ENCODE measurements at regions not wholly inside any gene's neighbourhood (a gene's known extent, or its start where the extent isn't known, plus 50 kb on each side); places are given as distances from the start of the nearest gene placed in this dataset.

- no peak overlapping the region for H3K4me2 ChIP-seq (ENCODE audit: low read length)
- H3K27me3 ChIP-seq (ENCODE audit: control insufficient read depth, insufficient read depth, low read length), result no peaks in the 10 kb centered on the region
- no peaks in the 10 kb centered on the region for H3K4me1 ChIP-seq
- H3K9me3 ChIP-seq (ENCODE audit: control insufficient read depth, low read length), result no peaks in the 10 kb centered on the region
- H3K9ac ChIP-seq, result no peak overlapping the region
- no peak overlapping the region for H2AFZ ChIP-seq
- no peak overlapping the region for H3K4me3 ChIP-seq (ENCODE audit: low read depth, low read length)
- no peaks in the 10 kb centered on the region for H3K79me2 ChIP-seq
- no peaks in the 10 kb centered on the region for H3K36me3 ChIP-seq (ENCODE audit: control insufficient read depth, insufficient read depth, low read length)
- H3K27ac ChIP-seq, result no peak overlapping the region
- no peak for TF ChIP-seq CTCF (IDR thresholded peaks at IDR 0.05)
These were observed 241.7 kb upstream of the RAB4A start for GRCh38 chr1:229028987-229029878.

- no peaks in the 10 kb centered on the region for H3K9me3 ChIP-seq (ENCODE audit: control insufficient read depth, low read length)
- H3K4me2 ChIP-seq (ENCODE audit: low read length), result no peak overlapping the region
- H3K4me3 ChIP-seq (ENCODE audit: low read depth, low read length), result no peak overlapping the region
- H3K36me3 ChIP-seq (ENCODE audit: control insufficient read depth, insufficient read depth, low read length), result no peaks in the 10 kb centered on the region
- no peaks in the 10 kb centered on the region for H3K4me1 ChIP-seq
- H3K79me2 ChIP-seq, result no peaks in the 10 kb centered on the region
- no peak overlapping the region for H3K9ac ChIP-seq
- no peak overlapping the region for H3K27ac ChIP-seq
- H3K27me3 ChIP-seq (ENCODE audit: control insufficient read depth, insufficient read depth, low read length), result no peaks in the 10 kb centered on the region
- no peak for TF ChIP-seq CTCF (IDR thresholded peaks at IDR 0.05)
- H2AFZ ChIP-seq, result no peak overlapping the region
These were observed 241.1 kb upstream of the RAB4A start for GRCh38 chr1:229029879-229030235.

GRCh38 chr1:229030630-229031029 is 240.3 kb upstream of the RAB4A start:
- Histone ChIP-seq H3K4me2 (ENCODE audit: low read length) (no peak overlapping the region), H3K79me2 (no peaks in the 10 kb centered on the region), H3K4me1 (no peaks in the 10 kb centered on the region), H3K27me3 (ENCODE audit: control insufficient read depth, insufficient read depth, low read length) (no peaks in the 10 kb centered on the region), H3K36me3 (ENCODE audit: control insufficient read depth, insufficient read depth, low read length) (no peaks in the 10 kb centered on the region), H3K4me3 (ENCODE audit: low read depth, low read length) (no peak overlapping the region), H2AFZ (no peak overlapping the region), H3K9me3 (ENCODE audit: control insufficient read depth, low read length) (no peaks in the 10 kb centered on the region), H3K9ac (no peak overlapping the region), H3K27ac (no peak overlapping the region)
- TF ChIP-seq CTCF (IDR thresholded peaks at IDR 0.05), result no peak

- H3K4me2 ChIP-seq (ENCODE audit: low read length), result no peak overlapping the region
- no peak overlapping the region for H3K27ac ChIP-seq
- no peaks in the 10 kb centered on the region for H3K36me3 ChIP-seq (ENCODE audit: control insufficient read depth, insufficient read depth, low read length)
- H3K4me3 ChIP-seq (ENCODE audit: low read depth, low read length), result no peak overlapping the region
- TF ChIP-seq CTCF (IDR thresholded peaks at IDR 0.05), result no peak
- H3K79me2 ChIP-seq, result no peaks in the 10 kb centered on the region
- no peaks in the 10 kb centered on the region for H3K27me3 ChIP-seq (ENCODE audit: control insufficient read depth, insufficient read depth, low read length)
- no peaks in the 10 kb centered on the region for H3K4me1 ChIP-seq
- no peaks in the 10 kb centered on the region for H3K9me3 ChIP-seq (ENCODE audit: control insufficient read depth, low read length)
- no peak overlapping the region for H3K9ac ChIP-seq
- H2AFZ ChIP-seq, result no peak overlapping the region
These were observed 239.8 kb upstream of the RAB4A start for GRCh38 chr1:229031061-229031460.

Data from parathyroid adenoma (tissue), 2 donors.